ENCODE measurements at regions not wholly inside any gene's neighbourhood (a gene's known extent, or its start where the extent isn't known, plus 50 kb on each side); places are given as distances from the start of the nearest gene placed in this dataset.

DNA sequence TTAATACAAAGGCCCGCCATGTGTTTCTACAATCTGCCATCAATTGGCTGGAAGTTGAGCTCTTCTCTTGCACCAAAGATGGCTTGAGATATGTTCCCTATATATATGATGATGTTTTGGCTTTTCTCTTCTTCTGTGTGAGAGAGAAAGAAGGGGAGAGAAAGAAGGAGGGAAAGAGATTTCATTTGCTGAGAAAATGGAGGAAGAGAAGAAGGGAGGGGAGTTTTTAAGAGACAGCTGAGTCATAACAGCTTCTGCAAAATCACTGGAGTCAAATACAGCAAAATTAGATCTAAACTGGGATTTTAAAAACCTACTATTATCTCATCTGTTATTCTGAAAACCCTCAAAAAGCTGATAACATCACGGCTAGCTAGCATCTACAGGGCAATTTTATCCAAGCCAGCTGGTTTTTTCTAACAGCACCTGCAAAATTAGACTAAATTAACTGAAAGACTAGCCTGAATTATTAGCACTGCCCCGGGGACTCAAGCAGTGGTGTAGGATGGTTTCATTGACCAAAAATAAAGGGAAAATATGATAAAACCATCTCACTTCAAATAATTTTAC, 647.6 kb upstream of the ACTRT1 start:
- TF ChIP-seq, protein P1, sequence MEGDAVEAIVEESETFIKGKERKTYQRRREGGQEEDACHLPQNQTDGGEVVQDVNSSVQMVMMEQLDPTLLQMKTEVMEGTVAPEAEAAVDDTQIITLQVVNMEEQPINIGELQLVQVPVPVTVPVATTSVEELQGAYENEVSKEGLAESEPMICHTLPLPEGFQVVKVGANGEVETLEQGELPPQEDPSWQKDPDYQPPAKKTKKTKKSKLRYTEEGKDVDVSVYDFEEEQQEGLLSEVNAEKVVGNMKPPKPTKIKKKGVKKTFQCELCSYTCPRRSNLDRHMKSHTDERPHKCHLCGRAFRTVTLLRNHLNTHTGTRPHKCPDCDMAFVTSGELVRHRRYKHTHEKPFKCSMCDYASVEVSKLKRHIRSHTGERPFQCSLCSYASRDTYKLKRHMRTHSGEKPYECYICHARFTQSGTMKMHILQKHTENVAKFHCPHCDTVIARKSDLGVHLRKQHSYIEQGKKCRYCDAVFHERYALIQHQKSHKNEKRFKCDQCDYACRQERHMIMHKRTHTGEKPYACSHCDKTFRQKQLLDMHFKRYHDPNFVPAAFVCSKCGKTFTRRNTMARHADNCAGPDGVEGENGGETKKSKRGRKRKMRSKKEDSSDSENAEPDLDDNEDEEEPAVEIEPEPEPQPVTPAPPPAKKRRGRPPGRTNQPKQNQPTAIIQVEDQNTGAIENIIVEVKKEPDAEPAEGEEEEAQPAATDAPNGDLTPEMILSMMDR (IDR thresholded peaks at IDR 0.05; ENCODE audit: poor library complexity) = no peak
- TF ChIP-seq EZH2 (IDR thresholded peaks at IDR 0.05; ENCODE audit: borderline replicate concordance) (no peak), EZH2phosphoT487 (IDR thresholded peaks at IDR 0.05; ENCODE audit: low read depth, severe bottlenecking, unreplicated experiment) (no peak)

Measured in hepatocyte (in vitro differentiated cells).